LNCAP (cell line): ENCODE measurements at regions not wholly inside any gene's neighbourhood (a gene's known extent, or its start where the extent isn't known, plus 50 kb on each side); places are given as distances from the start of the nearest gene placed in this dataset.

Source experiments
- TF ChIP-seq, protein P1 (sequence below): fragments of 450-650 bp; IDR thresholded peaks from 2 replicates; pipeline ENCODE4 v1.5.1; 2017; ENCODE audit warnings: mild to moderate bottlenecking

DNA sequence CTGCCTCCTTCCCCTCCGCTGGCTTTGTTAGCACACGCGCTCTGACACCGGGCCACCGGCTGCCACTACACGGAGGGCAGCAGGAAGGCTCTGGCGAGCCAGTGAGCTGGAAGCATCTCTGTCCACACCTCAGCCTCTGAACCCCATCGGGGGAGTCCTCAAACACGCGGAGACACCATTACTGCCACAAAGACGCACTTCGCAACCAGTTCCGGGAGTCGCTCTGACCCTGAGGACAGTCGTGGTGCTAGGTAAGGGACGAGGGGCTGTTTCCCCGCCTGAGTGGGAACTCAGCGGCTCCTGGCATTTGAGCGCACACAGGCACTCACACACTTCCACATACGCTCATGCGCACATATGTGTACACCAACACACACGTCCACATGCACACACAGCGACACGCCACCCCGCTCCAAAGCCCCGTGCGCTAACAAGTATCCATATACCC is 160.0 kb downstream of the C9orf152 start:
- TF ChIP-seq, protein P1, sequence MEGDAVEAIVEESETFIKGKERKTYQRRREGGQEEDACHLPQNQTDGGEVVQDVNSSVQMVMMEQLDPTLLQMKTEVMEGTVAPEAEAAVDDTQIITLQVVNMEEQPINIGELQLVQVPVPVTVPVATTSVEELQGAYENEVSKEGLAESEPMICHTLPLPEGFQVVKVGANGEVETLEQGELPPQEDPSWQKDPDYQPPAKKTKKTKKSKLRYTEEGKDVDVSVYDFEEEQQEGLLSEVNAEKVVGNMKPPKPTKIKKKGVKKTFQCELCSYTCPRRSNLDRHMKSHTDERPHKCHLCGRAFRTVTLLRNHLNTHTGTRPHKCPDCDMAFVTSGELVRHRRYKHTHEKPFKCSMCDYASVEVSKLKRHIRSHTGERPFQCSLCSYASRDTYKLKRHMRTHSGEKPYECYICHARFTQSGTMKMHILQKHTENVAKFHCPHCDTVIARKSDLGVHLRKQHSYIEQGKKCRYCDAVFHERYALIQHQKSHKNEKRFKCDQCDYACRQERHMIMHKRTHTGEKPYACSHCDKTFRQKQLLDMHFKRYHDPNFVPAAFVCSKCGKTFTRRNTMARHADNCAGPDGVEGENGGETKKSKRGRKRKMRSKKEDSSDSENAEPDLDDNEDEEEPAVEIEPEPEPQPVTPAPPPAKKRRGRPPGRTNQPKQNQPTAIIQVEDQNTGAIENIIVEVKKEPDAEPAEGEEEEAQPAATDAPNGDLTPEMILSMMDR, result no peak

DNA sequence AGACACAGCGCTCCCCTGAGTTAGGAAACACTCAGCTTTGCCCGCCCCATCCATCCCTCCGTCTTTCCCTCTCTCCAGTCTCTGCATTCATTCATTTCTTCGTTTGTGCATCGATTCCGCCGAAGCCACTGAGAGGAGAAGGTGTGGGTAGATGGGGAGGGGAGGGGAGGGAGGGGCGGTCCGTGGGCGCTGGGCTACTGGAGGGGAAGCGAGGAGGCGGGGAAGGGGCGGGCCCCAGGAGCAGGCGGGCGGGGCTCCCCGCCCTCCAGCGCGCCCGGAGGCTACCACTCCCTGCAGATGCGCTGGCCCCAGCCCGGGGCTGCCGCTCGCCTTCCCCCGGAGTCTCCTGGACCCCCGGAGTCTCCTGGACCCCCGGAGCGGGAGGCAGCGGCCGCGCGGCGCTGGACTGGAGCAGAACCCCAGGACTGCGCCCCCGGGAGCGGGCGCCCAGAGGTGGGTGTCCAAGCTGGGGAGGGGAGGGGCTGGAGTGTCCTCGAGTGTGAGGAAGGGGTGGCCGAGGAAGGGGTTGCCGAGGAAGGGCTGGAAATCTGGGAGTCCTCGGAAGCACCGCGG is 159.5 kb downstream of the C9orf152 start:
- TF ChIP-seq, protein P1, result no peak

DNA sequence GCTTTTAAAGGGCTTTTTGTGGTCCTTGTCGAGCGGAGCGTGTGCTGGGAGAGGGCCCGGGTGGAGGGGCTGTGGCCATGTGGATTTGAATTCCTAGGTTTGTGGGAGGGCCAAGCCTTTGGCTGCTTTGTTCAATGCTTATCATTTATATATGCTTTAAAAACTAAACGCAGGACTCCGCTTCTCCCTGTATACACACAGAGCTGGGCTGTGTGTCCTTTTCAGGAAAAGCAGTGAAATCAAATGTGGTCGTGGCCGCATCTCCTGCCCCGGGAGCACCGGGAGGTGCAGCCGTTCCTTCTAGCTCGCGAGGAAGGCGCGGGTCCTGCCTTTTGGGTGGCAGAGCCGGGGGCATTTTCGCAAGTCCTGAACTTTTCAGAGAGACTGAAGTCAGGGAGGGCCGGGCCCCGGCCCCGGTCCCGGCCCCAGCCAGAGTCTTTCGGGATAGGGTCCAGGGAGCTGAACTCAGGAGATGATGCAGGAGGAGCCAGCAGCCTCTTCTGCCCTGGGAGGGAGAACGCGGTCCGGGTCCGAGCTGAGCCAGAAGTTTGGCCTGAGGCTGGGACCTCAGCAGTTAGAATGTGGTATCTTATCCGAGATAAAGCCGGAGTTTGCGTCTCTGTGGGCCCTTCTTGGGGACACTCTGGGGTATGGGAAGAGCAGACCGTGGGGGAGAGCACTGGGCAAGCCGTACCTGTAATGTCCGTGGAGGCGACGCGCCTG is 158.8 kb downstream of the C9orf152 start:
- TF ChIP-seq, protein P1, result no peak

DNA sequence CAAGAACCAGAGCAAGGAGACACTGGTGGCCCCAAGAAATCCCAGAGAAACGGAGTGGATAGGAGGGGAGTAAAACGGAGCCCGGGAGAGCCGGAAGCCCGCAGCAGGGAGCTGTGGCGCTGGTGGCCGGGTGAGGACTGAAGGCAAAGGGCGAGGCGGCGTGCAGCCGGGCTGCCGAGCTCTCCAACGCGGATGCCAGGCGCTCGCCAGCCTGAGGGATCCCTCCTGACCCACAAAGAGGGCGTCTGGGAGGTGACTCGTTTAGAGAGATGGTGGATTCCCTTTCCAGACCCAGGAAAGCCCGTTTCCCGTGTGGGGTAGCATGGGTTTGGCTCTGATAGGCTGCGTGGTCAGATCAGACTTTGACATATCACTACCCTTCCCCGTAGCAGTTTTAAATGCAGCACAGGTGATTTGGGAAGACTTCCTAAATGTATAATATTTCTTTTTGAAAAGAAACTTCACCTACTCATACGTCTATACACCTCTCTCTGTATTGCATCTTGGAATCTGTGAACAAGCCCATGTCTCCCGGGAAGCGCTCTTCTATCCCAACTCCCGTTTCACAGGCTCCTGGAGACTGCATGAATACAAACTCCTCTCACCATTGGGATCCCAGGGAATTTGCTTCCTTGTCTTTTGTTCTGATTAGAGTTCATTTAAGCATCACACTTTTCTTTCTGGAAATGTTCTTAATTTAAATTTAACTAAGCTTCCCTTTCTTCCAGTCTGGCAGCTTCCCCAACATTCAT is 158.1 kb downstream of the C9orf152 start:
- TF ChIP-seq, protein P1, result no peak

DNA sequence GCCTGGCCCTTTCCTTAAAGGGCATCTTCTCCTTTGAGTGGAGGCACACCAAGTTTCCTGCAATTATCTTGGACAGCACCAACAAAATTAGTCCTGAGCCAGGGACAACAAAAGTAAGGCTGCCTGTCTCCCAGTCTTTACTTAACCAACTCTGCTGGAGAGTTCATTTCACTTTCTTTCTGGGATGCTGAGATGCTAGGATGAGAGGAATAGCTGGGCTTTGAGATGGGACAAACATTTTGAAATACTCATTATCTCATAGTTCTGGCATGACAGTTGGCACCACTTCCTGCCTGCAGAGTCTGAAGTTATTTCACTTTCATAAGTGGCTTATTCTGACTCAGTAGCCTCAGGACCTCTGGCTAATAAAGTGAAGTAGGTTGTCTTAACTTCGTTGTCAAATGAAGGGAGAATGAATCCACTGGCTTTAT is 157.0 kb downstream of the C9orf152 start:
- TF ChIP-seq, protein P1, result no peak

DNA sequence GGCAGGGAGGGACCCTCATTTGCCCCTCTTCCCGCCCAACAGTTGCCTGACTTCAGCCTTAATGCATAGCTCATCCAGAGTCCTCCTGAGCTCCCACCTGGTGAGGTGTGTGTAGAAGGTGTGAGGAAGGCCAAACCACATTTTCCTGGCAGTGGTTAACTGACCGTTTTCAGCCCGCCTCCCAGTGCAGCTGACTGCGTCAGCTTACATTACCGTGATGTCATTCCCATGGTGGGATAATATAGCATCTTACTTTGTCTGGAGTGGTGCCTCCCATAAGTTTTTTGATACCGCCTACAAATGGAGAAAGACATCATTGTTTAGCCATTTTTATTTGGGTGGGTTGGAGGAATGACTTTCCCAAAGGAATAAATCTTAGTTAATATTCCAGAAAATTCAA is 151.9 kb downstream of the C9orf152 start:
- TF ChIP-seq, protein P1, result no peak

DNA sequence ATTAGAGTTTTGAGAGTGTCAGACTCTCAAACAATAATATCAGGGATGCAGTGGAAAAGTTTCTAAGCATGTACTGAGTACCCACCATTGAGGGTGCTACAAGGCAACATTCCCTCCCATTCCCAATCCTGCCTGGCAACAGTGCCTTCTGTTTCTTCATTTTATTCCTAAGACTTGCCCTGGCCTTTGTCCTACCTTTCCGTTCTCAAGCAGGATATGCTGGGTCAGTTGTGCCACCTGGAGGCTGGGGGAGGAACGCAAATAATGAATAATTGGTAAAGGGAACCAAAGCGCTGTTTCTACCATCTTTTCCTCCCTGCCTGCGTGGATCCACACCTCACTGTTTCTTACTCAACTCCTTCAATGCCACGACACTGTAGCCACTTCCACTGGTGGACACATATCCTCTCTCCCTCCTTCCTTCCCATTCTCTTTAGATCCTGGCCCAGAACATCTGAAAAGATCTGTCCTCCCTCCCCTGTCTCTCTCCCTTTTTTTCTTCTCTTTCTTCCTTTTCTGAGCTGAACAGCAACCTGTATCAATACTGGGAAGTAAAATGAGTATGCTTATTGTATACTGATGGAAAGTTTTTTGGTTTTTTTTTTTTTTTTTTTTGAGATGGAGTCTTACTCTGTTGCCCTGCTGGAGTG is 149.5 kb downstream of the C9orf152 start:
- TF ChIP-seq, protein P1, result peak; percentile 70
